Endothelial cell of umbilical vein (primary cell): ENCODE measurements at regions not wholly inside any gene's neighbourhood (a gene's known extent, or its start where the extent isn't known, plus 50 kb on each side); places are given as distances from the start of the nearest gene placed in this dataset.

Experiments used
- EZH2 ChIP-seq: IDR thresholded peaks from 2 replicates; pipeline ENCODE4 v1.6.1; 2012; ENCODE audit warnings: borderline replicate concordance, low read depth, mild to moderate bottlenecking, moderate library complexity, low read length, inconsistent platforms; ENCODE audit not compliant: severe bottlenecking
- MAX ChIP-seq: IDR thresholded peaks from 2 replicates; pipeline ENCODE4 v1.6.1; 2011; ENCODE audit not compliant: insufficient read depth, insufficient read length
- POLR2A ChIP-seq: IDR thresholded peaks from 2 replicates; pipeline ENCODE4 v1.6.1; 2012; ENCODE audit warnings: low read depth, mild to moderate bottlenecking, control low read depth, low read length
- POLR2AphosphoS5 ChIP-seq: IDR thresholded peaks from 2 replicates; pipeline ENCODE4 v1.6.1; 2012; ENCODE audit warnings: low read depth, mild to moderate bottlenecking, control low read depth, low read length, moderate library complexity; ENCODE audit not compliant: insufficient read depth

DNA sequence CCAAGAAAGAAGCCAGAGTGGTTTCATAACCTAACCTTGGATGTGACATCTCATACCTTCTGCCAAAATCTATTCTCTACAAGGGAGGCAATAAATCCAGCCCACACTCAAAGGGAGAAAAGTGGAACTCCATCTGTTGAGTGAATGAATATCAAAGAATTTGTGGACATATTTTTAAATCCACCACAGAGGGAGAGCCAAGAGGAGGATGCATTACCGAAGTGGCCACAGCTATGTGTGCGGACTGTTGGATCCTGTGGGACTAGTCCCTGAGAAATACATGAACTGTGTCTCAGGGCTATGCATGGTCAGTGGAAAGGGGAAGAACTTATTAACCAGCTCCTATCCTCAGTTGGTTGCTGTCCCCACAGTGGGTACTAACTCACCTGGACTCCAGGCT lies 273.9 kb downstream of the NUAK1 start:
- no peak for TF ChIP-seq POLR2A
- no peak for TF ChIP-seq EZH2
- no peak for TF ChIP-seq MAX
- TF ChIP-seq POLR2AphosphoS5, result no peak
